ENCODE measurements at regions not wholly inside any gene's neighbourhood (a gene's known extent, or its start where the extent isn't known, plus 50 kb on each side); places are given as distances from the start of the nearest gene placed in this dataset.

GRCh38 chr3:159789742-159790635, 198.6 kb upstream of the IL12A start:
- TF ChIP-seq POLR2A (IDR thresholded peaks at IDR 0.05) = no peak
- no peak for TF ChIP-seq CTCF (IDR thresholded peaks at IDR 0.05)
